Activated CD8-positive, alpha-beta memory T cell treated with anti-CD3 and anti-CD28 coated beads for 36 hours (primary cell): ENCODE measurements at regions not wholly inside any gene's neighbourhood (a gene's known extent, or its start where the extent isn't known, plus 50 kb on each side); places are given as distances from the start of the nearest gene placed in this dataset.
"Not testable (repeated sequence)": the region's sequence is repeated elsewhere in the genome, so short reads cannot be mapped to it uniquely, and the experiment has no call there.

ENCODE experiments used
- CTCF ChIA-PET: fragments of 350-600 bp; sonication (Branson Sonifier 250); formaldehyde crosslinking; loops from one replicate; lab custom pipeline; 2021; ENCODE audit warnings: antibody characterized with exemption; lab: Charles Lee
- POLR2A ChIA-PET: fragments of 350-600 bp; sonication (Branson Sonifier 250); formaldehyde crosslinking; loops from one replicate; lab custom pipeline; 2021; ENCODE audit warnings: antibody characterized with exemption; lab: Charles Lee

DNA sequence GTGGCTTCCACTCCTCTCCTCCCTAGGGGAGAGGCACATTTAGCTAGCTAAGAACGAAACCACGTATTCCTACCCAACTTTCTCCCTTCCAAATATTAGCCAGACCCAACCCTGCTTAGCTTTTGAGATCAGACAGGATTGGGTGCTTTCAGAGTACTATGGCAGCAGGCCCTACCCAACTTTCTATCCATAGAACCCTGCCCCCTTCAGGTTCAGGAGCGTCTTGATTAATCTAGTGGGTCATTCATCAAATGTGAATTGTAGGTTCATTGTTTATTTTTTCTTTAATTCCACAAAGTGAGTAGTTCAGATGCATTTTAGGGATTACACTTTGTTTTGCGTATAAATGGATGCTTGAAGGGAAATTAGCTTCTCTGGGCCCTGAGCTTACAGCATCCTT lies 188.3 kb downstream of the MIB1 start:
- ChIA-PET CTCF (no interaction called here), POLR2A (no interaction called here)

DNA sequence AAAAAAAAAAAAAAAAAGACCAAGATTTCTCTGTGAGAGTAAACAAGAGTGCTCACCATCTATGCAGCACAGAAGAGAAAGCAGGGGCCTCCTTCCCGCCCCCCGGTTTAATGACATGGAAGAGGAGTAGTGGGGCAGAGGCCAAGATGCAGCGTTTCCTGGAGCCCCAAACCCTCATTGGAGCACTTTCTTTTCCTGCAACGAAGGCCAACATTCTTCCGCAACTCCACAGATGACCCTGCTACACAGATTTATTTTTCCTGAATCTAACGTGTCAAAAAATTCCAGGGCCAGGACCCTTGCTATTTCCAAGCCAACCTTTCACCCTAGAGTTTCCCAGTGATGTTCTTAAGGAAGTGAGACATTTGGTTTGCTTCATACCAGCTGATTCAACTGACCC lies 189.6 kb downstream of the MIB1 start:
- ChIA-PET CTCF (no interaction called here), POLR2A (no interaction called here)

DNA sequence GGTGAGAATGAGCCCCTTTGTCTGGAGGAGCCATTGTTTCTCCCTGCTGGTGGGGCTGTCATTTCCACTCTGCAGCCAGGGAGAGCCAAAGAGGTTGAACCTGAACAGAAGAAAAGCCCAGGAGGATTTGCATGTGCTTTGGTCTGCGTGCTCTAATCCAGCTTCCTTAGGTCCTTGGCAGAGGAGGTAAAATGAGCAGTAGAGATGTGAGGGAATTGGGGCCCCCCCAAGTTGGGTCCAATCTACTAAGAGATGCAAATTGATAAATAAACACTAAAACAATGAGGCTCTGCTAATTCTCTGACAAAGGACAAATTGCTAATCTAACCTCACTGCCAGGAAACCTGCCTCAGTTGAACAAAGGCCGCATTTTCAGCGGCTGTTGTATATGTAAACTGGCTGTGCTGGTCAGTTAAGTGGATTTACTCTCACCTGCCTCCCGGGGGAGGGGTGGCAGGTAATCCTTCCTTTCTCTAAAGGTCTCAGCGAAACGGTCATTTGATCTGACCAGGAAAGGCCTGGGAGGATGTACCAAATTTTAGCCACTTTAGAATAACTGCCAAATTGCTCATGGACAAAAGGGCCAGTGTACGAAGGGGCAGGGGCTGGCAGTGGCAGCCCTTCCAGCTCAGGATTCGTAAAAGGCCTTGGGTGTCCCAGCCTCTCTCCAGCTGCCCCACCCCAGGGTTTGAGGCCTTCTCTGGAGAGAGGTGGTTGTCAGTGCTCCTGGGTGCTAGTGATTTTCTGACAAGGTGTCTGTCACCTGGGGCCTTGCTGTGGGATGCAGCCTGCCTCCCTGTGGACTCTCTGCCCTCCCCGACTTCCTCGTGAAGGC lies 193.6 kb downstream of the MIB1 start:
- ChIA-PET CTCF (no interaction called here), POLR2A (no interaction called here)

DNA sequence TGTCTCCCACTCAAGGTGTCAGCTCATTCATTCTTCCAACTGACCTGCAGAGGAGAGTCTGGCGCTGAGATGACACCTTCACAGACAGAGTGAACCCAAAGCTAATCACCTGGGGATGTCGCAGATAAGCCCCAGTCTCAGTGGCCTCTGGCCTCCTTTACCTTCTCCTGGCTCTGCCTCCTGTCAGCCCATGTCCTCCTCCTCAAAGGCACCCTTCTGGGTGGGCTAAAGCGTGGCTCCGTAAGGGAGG lies 194.1 kb downstream of the MIB1 start:
- CTCF ChIA-PET = no interaction called here

DNA sequence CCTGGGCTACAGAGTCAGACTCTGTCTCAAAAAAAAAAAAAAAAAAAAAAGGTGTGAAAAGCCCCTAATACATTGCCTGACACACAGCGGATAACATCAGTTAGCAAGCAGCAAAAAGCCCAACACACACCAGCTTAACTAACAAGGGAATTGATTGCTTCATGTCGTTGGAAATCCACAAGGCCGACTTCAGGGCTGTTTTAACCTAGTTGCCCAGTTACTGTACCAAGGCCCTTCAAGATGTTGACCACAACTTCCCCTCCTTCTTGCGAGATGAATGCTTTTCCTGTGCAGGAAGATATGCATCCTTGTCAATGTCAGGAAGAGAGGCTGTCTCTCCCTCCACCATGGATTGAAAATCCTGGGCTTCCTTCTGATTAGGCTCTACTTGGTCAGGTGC lies 202.9 kb downstream of the MIB1 start:
- POLR2A ChIA-PET = no interaction called here
- CTCF ChIA-PET = no interaction called here

More for the DNA sequence above, 194.1 kb downstream of the MIB1 start:
- POLR2A ChIA-PET = no interaction called here

DNA sequence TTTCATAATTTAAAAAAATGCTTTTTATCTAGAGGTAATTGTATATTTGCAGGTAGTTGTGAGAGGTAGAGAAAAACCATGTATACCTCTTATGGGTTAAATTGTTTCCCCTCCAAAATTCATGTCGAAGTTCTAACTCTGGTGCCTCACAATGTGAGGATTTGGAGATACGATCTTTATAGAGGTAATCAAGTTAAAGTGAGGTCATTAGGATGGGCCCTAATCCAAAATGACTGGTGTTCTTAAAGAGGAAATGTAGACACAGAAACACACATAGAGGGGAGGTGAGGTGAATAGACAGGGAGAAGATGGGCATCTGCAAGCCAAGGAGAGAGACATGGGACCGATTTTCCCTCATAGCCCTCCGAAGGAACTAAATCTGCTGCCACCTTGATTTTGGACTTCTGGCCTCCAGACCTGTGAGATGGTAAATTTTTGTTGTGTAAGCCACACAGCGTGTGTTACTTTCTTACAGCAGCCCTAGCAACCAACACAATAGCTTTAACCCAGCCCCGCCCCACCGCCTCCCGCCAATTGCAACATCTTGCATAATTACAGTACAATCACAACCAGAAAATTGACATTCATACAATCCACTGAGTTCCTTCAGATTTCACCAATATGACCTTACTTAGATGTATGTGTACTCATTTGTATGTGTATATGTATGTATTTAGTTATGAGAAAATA lies 208.9 kb downstream of the MIB1 start:
- CTCF ChIA-PET = no interaction called here
- POLR2A ChIA-PET = no interaction called here

DNA sequence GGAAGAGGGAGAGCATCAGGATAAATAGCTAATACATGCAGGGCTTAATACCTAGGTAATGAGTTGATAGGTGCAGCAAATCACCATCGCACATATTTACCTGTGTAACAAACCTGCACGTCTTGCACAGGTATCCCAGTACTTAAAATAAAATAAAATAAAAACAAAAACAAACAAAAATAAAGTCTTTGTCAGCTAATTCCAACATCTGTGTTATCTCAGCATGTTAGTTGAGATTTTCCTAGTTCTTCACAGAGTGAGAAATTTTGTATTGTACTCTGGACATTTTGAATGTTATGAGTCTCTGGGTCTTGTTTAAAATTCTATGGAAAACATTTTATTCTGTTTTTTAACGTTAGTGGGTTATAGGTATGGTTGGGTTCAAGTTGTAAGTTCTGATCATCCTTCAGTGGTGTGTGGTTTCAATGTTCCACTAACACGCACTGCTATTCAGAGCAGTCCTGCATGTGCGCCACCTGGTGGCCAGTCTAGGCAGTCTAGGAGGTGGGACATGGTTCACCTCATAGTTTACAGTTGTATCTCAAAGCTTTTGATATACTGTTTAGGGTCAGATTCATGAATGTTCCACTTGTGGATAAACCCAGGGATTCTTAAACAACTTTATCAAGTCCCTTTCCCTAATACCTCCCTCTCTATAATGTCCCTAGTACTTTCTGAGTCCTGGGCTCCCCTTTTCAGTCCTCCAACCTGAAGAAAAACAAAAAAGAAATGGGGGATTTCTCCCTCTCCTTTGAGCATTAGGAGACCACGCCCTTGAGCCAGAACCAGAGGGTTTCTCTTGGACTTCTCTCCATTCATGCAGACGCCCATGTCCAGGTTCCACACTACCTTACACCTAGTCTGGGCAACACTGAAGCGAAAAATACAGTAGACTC lies 213.4 kb upstream of the GATA6 start:
- ChIA-PET POLR2A (no interaction called here), CTCF (interaction anchor here (2.0 kb wide), 1 partner anchor 761 kb away, joined by 8 read pairs; no protein-coding TSS in a partner anchor)

DNA sequence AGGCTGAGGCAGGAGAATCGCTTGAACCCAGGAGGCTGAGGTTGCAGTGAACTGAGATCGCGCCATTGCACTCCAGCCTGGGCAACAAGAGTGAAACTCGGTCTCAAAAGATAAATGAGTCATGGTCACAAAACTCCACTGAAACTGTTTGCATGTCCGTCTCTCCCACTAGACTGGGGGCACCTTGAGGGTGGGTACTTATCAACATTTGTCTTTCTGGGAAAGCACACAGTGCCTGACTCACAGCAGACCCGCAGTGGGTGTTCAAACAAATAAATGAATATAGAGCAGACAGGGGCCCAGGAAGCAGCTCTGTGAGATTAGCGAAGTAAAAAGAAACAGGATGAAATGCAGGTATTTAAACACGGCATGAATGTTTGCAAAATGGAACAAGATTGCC lies 211.1 kb upstream of the GATA6 start:
- ChIA-PET CTCF (interaction anchor here (1.1 kb wide), 1 partner anchor 469 kb away, joined by 3 read pairs; no protein-coding TSS in a partner anchor), POLR2A (no interaction called here)

DNA sequence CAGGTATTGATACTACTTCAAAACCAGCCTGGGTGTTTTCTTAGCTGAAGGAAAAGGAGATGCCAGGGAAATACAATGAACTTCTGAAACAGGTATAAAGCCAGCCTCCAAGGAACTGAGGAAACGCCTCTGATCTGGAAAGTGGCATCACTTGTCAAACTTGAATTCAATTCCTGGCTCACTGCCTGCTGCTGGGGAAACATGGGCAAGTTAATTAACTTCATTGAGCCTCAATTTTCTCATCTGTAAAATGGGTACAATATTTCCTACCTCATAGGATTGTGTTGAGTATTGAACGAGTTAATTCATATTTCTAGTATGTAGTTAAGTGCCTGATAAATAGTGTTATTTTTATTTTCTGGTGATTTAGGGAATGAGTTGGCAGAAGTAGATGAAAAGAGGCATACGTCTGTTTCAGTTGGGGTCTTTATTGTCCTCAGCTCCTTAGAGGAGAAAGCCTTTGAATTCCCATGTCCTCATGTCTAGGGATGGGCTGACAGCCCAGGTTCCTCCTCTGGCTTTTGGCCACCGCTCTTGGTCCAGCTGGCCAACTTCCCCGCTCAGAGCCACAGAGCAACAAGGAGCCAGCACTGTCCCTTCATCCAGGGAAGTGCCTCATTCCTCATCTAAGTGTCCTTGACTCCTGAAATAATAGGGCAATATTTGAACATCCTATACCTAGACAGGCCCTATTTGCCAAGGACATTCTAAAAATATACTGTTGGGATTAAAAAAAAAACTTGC lies 210.5 kb upstream of the GATA6 start:
- POLR2A ChIA-PET = no interaction called here
- CTCF ChIA-PET = interaction anchor here (1.1 kb wide), 1 partner anchor 469 kb away, joined by 3 read pairs; no protein-coding TSS in a partner anchor

DNA sequence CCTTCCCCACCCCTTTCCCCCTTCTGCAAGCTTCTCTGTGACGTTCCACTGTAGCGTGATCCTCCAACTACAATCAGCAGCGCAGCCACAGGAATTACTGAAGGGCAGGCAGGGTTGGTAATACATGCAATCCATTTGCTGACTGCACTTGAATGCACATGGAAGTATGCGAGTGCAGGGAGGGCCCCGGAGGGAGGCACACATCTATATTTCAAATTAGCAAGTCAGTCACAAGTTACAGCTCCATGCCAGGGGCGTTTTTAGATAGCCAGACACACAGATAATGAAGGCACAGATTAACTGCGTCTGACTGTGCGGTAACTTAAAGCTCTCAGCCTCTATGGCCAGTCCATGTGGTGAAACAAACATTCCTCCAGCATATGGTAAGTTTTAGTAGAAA lies 209.2 kb upstream of the GATA6 start:
- ChIA-PET POLR2A (no interaction called here), CTCF (no interaction called here)

DNA sequence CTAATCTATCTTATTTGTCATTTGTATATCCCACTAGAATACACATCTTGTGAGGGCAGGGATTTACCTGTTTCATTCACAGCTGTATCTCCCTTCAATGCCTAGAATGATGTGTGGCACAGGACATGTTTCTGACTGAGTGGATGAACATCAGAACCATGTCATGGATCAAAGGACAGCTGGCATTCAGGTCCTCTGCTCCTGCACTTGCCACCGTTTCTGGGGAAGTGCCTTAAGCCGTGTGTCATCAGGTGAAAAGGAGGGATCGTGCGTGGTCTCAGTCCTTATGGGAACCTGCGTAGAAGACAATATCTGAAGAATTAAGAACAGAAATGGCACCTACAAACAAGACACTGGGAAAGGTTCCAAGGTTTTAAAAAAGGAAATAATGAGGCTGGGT lies 206.1 kb upstream of the GATA6 start:
- ChIA-PET POLR2A (no interaction called here), CTCF (no interaction called here)

DNA sequence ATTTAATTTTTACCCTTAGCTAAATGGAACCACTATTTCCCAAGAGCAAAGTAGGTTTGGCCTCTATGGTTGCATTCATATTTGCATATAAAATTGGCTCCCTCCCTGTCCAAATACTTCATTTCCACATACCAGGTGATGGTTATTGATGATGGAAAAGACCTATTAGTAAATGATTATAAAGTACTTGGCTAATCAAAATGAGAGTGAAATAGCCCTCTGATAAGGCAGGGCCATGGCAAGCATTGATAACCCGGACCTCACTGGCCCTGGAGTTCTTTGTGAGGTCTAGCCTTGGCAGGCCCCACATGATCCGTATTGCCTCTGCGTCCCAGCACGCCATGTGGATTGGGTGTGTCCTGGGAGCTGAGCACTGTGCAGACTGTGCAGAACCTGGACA lies 201.1 kb upstream of the GATA6 start:
- ChIA-PET CTCF (no interaction called here), POLR2A (no interaction called here)

DNA sequence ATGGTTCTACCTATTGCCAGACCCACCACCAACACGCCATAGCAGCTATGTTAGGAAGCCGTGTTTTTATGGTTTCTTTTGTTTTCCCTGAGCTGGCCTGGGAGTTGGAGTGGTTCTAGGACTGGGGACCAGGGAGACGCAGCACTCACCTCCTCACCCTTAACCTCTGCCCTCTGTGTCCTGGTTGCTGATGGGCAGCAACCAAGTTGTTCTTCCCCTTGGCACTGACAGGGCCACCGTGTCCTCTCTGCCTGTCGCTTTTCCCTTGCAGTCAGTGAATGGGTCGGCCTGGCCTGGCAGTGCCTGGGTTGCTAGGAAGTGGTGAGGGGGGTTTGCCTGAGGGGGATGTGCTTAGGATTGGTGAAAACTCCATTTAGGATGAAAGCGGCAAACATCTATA lies 197.1 kb upstream of the GATA6 start:
- POLR2A ChIA-PET = no interaction called here
- CTCF ChIA-PET = no interaction called here

DNA sequence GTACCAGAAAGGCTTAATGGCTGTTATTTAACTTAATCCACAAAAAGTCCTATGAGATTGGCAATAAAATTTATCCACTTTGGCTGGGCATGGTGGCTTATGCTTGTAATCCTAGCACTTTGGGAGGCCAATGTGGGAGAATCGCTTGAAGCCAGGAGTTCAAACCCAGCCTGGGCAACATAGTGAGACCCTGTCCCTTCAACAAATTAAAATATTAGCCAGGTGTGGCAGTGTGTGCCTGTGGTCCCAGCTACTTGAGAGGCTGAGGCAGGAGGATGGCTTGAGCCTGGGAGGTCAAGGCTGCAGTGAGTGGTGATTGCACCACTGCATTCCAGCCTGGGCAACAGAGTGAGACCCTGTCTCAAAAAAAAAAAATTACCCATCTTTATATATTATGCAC lies 193.4 kb upstream of the GATA6 start:
- POLR2A ChIA-PET, CTCF ChIA-PET: not testable (repeated sequence)

DNA sequence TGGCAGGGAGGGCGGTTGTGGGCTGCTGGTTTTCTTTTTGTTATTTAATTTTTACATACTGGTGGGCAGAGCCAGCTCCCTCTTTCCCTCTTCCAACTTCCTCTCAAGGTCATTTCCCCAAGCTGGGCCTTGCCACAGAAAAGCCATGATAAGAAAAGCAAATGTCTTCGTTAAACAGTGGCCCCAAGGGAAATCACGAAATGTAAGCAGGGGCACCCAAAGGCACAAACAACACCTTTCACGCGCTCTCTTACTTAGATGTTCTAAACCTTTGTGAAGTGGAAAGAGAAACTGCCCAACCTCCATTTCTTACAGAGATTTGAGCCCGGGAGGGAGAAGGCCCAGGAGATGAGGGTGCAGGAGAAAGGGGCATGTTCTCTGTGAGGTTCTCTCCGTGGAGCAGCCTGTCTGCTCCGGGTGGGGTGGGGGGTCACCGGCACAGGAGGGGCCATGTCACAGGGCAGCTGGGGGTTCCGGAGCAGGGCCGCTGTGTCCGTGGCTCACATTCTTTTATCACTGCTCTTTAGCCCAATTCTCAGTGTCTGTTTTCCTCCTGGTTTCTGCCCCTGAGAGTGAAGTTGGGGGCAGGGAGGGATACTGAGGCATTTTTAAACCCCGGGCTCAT lies 190.7 kb upstream of the GATA6 start:
- ChIA-PET POLR2A (no interaction called here), CTCF (no interaction called here)

DNA sequence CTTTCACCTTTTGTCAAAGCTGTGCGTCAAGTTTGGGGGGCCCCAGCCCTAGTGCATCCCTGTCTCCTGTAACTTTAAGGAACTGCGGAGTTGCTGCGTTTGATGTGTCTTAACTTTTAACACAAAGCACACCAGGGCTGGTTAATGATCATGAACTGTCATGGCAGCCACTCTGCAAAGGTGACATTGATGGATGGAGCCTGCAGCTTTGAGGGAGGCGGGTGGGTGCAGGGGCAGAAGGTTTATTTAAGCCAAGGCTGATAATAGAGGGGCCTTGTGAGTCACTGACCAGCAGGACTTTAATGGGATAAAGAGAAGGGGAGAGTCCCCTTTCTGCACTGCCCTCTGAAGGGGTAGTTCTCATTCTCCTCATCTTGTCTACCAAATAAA lies 190.2 kb upstream of the GATA6 start:
- POLR2A ChIA-PET = no interaction called here
- CTCF ChIA-PET = no interaction called here

DNA sequence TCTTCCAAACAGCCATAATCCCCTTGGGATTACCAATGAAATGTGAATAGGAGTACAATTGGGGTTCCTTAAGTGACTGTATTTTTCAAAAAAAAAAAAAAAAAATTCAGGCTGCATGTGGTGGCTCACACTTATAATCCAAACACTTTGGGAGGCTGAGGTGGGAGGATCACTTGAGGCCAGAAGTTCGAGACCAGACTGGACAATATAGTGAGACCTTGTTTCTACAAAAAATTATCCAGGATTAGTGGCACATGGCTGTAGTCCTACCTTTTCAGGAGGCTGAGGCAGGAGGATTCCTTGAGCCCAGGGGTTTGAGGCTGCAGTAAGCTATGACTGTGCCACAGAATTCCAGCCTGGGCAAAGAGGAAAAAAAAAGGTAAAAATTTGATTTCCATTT lies 189.6 kb upstream of the GATA6 start:
- CTCF ChIA-PET = no interaction called here

DNA sequence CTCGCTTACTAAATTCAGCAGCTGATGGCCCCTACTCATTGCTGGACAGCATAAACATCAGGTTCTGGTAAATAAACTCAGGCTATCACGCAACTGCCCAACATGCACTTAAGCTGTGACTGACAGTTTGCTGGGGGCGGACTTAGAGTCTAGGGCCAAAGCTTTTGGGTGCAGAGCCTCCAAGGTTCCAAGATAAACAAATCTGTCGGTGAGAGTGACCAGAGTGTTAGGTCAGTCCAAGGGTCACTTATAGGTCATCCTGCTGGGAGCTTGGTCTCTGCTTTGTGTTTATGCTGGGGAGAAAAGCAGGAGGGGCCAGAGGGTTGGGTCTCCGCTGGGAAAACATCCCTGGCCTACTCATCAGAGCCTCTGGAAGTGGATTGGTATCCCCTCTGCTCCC lies 188.6 kb upstream of the GATA6 start:
- CTCF ChIA-PET = no interaction called here

More for the DNA sequence above, 189.6 kb upstream of the GATA6 start:
- POLR2A ChIA-PET = no interaction called here

DNA sequence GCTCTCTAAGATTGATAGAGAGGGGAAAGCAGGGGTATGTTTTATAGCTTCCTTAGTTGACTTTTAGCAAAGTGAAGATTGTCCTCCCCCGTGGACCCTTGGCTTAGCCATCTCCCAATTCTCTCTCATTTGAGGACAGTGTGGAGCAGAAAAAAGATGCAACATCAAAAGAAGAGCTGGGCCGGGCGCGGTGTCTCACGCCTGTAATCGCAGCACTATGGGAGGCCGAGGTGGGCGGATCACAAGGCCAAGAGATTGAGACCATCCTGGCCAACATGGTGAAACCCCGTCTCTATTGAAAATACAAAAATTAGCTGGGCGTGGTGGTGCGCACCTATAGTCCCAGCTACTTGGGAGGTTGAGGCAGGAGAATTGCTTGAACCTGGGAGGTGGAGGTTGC lies 187.9 kb upstream of the GATA6 start:
- CTCF ChIA-PET = interaction anchor here (0.6 kb wide), 1 partner anchor 46 kb away, joined by 3 read pairs; no protein-coding TSS in a partner anchor
- POLR2A ChIA-PET = not testable (repeated sequence)

More for the DNA sequence above, 188.6 kb upstream of the GATA6 start:
- POLR2A ChIA-PET = no interaction called here
